HG03442 (cell line): ENCODE measurements at regions not wholly inside any gene's neighbourhood (a gene's known extent, or its start where the extent isn't known, plus 50 kb on each side); places are given as distances from the start of the nearest gene placed in this dataset.
"Not testable (repeated sequence)": the region's sequence is repeated elsewhere in the genome, so short reads cannot be mapped to it uniquely, and the experiment has no call there.

Experiments used
- ATAC-seq: cut with Tn5 transposase; IDR thresholded peaks from one replicate; pipeline ENCODE4 v1.9.1; 2021; ENCODE audit warnings: mild to moderate bottlenecking, moderate library complexity; ENCODE audit not compliant: unreplicated experiment

DNA sequence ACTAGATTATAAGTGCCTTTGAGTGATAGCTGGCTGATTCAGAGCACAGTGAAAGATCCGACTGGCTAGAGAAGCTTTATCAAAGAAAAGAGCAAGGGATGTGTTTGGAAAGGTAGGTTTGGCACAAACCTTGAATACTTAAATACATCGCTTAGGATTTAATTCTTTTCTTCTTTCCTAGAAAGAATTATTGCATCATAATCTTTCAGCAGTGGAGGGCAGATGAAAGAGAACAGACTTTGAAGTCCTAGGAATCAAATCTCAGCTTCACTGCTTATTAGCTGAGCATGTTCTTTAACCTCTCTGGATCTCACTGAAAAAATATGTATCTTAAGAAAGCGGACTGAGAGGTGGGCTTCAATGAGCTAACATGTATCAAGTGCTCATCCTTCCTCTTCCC, 122.8 kb downstream of the ZNF365 start:
- no peak for ATAC-seq

DNA sequence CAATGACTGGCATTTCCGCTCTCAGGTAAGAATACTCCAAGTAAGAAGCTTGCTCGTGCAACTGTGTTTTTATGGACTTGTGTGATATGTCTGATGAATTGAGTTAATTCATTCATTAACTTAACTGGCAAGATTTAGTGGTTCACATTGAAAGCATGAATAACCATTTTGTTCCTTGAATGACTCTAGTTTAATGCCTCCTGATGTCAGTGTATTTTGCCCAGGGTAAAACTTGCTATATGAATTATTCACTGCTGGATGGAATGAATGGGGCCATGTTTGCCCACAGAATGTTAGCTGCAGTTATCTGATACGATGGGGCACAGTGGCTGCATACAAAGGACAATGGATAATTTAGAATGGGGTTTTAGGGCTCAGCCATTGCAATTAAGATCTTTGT, 124.1 kb downstream of the ZNF365 start:
- no peak for ATAC-seq

GRCh38 chr10:62500116-62500515, 125.9 kb downstream of the ZNF365 start:
- ATAC-seq: not testable (repeated sequence)

GRCh38 chr10:62501547-62501946, 127.4 kb downstream of the ZNF365 start:
- ATAC-seq: no peak

GRCh38 chr10:62502995-62503613, 128.9 kb downstream of the ZNF365 start:
- no peak for ATAC-seq

GRCh38 chr10:62503872-62504271, 129.7 kb downstream of the ZNF365 start:
- no peak for ATAC-seq

DNA sequence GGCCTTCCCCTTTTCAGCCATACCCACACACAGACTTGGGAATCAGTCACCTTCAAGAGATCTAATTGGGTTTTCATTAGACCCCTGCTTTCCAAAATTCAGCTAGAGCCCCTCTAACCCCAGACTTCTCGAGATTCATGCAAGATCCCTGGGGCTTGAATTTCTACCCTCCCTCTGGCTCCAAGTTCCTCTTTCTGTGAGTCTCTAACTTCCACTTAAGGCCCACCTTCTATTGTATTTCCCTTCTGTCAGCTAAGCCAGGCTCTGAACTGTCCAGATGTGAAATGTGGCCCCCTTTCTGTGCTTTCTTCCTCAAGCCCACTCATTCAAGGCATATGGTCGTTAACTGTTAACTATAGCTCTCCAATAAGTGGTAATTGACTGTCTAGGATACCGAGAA, 132.2 kb downstream of the ZNF365 start:
- ATAC-seq: no peak

DNA sequence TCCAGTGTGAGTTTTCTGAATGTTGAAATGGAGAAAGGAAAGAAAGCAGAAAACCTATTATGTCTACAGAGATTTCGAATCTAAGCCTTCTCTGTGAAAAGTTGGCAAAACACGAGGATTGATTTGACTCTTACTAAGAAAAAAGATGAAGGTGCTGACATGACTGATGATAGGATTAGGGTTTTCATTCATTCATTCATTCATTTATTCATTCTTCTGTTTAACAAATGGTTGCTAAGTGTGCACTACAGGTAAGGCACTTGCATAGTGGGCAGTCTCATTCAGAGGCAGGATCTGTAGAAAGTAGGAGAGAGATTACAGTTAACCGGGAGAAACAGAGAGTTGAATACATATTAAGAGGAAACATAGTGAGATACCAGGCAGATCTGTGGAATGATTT, 137.1 kb downstream of the ZNF365 start:
- ATAC-seq: peak; percentile 7

GRCh38 chr10:62511656-62512055, 137.5 kb downstream of the ZNF365 start:
- peak; percentile 93 for ATAC-seq

GRCh38 chr10:62512732-62513475, 138.7 kb downstream of the ZNF365 start:
- no peak for ATAC-seq

GRCh38 chr10:62514079-62514693, 140.0 kb downstream of the ZNF365 start:
- ATAC-seq: no peak

DNA sequence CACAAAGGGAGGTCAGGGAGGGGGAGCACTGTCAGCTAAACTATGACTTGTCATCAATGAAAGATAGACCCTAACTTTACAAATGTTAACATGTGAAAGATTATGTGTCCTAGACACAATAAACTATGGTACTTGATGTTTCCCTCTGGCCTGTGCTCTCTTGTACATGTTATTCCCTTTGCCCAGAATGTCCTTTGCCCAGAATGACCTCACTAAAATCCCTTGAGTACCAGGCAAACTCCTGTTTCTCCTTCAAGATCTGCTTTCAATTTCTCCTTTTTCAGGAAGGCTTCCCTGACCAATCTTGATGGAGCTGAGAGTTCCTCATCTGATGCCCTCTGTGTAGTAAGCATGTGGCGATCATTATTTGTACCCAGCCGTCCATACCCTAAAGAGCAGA, 143.1 kb downstream of the ZNF365 start:
- ATAC-seq: no peak

GRCh38 chr10:62527019-62527827, 153.1 kb downstream of the ZNF365 start:
- peak; percentile 40 for ATAC-seq

DNA sequence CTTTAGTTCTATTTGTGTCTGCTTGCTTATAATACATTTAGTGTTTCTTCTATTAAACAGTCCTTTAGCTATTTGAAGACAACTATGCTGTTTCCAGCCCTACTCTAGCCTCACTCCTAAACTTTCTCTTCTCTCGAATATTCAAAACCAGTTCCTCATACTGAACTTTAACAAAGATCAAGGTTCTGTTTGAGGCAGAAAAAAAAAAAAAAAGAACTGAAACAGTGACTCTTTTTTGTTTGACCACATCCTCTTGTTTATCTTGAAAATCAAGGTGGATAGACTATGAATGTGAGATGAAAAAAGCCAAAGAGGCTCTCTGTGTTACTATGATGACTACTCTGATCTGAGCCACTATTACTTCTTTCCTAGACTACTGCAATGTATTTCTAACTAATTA, 154.3 kb downstream of the ZNF365 start:
- peak; percentile 95 for ATAC-seq

DNA sequence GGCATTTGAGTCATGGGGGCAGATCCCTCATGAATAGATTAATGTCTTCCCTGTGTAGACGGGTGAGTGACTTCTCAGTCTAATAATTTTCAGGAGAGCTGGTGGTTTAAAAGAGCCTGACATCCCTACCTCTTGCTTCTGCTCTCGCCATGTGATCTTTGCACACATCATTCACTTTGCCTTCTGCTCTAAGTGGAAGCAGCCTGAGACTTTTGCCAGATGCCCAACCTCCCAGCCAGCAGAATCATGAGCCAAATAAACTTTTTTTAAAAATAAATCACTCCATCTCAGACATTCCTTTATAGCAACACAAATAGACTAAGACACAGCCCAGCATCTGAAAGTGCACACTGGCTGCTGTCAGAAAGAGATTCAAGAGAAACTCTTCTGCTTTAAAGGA, 155.2 kb downstream of the ZNF365 start:
- no peak for ATAC-seq

DNA sequence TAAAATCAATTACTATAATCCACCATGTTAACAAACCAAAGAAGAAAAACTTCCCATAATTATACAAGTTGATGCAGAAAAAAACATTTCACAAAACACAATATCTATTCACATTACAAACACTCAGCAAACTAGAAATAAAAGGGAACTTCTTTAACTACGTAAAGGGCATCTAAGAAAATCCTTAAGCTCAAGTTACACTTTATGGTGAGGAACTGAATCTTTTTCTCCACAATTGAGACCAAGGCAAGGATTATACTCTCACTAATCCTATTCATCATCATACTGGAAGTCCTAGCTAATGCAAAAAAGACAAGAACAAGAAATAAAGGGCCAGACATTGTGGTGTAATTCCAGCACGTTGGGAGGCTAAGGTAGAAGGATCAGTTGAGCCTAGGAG, 159.9 kb downstream of the ZNF365 start:
- ATAC-seq: no peak

DNA sequence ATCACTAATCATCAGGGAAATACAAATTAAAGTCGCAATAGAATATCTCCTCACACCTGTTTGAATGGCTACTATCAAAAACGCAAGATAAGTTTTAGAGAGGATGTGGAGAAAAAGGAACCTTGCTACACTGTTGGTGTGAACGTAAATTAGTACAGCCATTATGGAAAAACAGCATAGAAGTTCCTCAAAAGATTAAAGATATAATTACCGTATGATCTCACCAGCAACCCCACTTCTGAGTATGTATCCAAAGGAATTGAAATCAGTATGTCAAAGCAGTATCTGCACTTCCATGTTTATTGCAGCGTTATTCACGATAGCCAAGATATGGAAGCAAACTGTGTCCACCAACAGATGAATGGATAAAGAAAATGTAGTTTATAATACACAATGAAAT, 164.4 kb downstream of the ZNF365 start:
- ATAC-seq: no peak

GRCh38 chr10:62540389-62540788, 166.2 kb downstream of the ZNF365 start:
- peak; percentile 54 for ATAC-seq

GRCh38 chr10:62541811-62542210, 167.6 kb downstream of the ZNF365 start:
- ATAC-seq: no peak

DNA sequence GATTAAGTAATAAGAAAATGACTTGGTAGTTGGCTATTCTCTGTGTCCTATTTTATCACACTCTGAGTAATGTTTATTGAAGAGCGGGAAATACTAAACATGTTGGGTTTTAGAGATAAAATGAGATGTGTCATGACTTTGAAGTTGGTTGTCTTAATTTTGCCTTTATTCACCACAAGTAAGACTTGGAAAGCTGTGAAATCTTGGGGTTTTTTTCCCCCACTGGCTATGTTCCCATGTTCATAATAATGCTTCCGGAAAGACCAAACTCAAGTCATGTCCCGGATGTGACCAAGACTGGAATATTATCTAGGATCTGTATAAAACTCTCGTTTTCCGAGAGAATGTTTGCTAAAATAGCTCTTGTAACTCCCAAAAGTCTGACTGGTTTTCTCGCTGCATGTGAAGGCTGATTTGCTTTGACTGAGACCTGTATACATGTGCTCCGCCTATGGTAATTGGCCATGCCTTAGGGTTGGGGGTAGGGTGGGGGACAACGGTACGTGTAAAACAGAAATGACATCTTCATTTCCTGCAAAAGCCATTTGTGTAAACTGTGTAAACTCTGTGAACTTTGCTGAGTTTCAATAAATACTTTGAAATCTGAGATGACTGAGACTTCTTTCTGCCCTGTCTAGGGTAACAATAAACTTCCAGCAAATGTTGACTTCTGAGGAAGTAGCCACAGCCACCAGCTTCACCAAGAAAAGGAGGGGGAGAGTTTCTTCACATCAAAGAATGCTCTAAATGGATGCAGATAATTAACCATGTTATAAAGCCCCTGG, 169.6 kb downstream of the ZNF365 start:
- ATAC-seq: no peak
